ENCODE measurements at regions not wholly inside any gene's neighbourhood (a gene's known extent, or its start where the extent isn't known, plus 50 kb on each side); places are given as distances from the start of the nearest gene placed in this dataset.

GRCh38 chr4:125010796-125011503 lies 298.4 kb upstream of the ANKRD50 start:
- DNase-seq, result no peak
- BruUV-seq (replicated peaks), result no TSS peak
- Mint-ChIP-seq H3K4me1 (ENCODE audit: low read depth, unreplicated experiment) (no peaks in the 10 kb centered on the region), H3K4me3 (ENCODE audit: low read depth, unreplicated experiment) (no peak overlapping the region), H3K36me3 (ENCODE audit: insufficient read depth, unreplicated experiment) (no peaks in the 10 kb centered on the region), H3K27me3 (ENCODE audit: unreplicated experiment) (no peaks in the 10 kb centered on the region), H3K9me3 (ENCODE audit: low read depth, unreplicated experiment) (peaks cover 4% of the 10 kb centered on the region), H3K27ac (ENCODE audit: unreplicated experiment) (no peak overlapping the region)
- CTCF ChIA-PET, result no interaction called here
- intact Hi-C loops (cut with micrococcal nuclease; ENCODE audit: unreplicated experiment), result no loop called here
- TF ChIP-seq CTCF (IDR thresholded peaks at IDR 0.05; ENCODE audit: unreplicated experiment), result no peak

- H3K27ac Mint-ChIP-seq (ENCODE audit: unreplicated experiment), result no peak overlapping the region
- DNase-seq, result no peak
- H3K36me3 Mint-ChIP-seq (ENCODE audit: insufficient read depth, unreplicated experiment), result no peaks in the 10 kb centered on the region
- CTCF ChIA-PET, result no interaction called here
- H3K9me3 Mint-ChIP-seq (ENCODE audit: low read depth, unreplicated experiment), result peaks cover 4% of the 10 kb centered on the region
- no peaks in the 10 kb centered on the region for H3K4me1 Mint-ChIP-seq (ENCODE audit: low read depth, unreplicated experiment)
- H3K4me3 Mint-ChIP-seq (ENCODE audit: low read depth, unreplicated experiment), result no peak overlapping the region
- no TSS peak for BruUV-seq (replicated peaks)
- no peaks in the 10 kb centered on the region for H3K27me3 Mint-ChIP-seq (ENCODE audit: unreplicated experiment)
- TF ChIP-seq CTCF (IDR thresholded peaks at IDR 0.05; ENCODE audit: unreplicated experiment), result no peak
- intact Hi-C loops (cut with micrococcal nuclease; ENCODE audit: unreplicated experiment), result no loop called here
These were observed 296.1 kb upstream of the ANKRD50 start for GRCh38 chr4:125008676-125009075.

GRCh38 chr4:125004676-125005075 lies 292.1 kb upstream of the ANKRD50 start:
- no peak for TF ChIP-seq CTCF (IDR thresholded peaks at IDR 0.05; ENCODE audit: unreplicated experiment)
- Mint-ChIP-seq H3K27ac (ENCODE audit: unreplicated experiment) (no peak overlapping the region), H3K36me3 (ENCODE audit: insufficient read depth, unreplicated experiment) (no peaks in the 10 kb centered on the region), H3K27me3 (ENCODE audit: unreplicated experiment) (no peaks in the 10 kb centered on the region), H3K9me3 (ENCODE audit: low read depth, unreplicated experiment) (peaks cover 4% of the 10 kb centered on the region), H3K4me1 (ENCODE audit: low read depth, unreplicated experiment) (no peaks in the 10 kb centered on the region), H3K4me3 (ENCODE audit: low read depth, unreplicated experiment) (no peak overlapping the region)
- DNase-seq, result no peak
- intact Hi-C loops (cut with micrococcal nuclease; ENCODE audit: unreplicated experiment), result no loop called here
- CTCF ChIA-PET, result no interaction called here
- BruUV-seq (replicated peaks), result no TSS peak

GRCh38 chr4:125003840-125004239 lies 291.3 kb upstream of the ANKRD50 start:
- H3K4me3 Mint-ChIP-seq (ENCODE audit: low read depth, unreplicated experiment), result no peak overlapping the region
- no TSS peak for BruUV-seq (replicated peaks)
- DNase-seq, result no peak
- no peaks in the 10 kb centered on the region for H3K4me1 Mint-ChIP-seq (ENCODE audit: low read depth, unreplicated experiment)
- TF ChIP-seq CTCF (IDR thresholded peaks at IDR 0.05; ENCODE audit: unreplicated experiment), result no peak
- H3K27ac Mint-ChIP-seq (ENCODE audit: unreplicated experiment), result no peak overlapping the region
- intact Hi-C loops (cut with micrococcal nuclease; ENCODE audit: unreplicated experiment), result no loop called here
- H3K36me3 Mint-ChIP-seq (ENCODE audit: insufficient read depth, unreplicated experiment), result no peaks in the 10 kb centered on the region
- H3K9me3 Mint-ChIP-seq (ENCODE audit: low read depth, unreplicated experiment), result peaks cover 4% of the 10 kb centered on the region
- CTCF ChIA-PET, result no interaction called here
- H3K27me3 Mint-ChIP-seq (ENCODE audit: unreplicated experiment), result no peaks in the 10 kb centered on the region

All from Calu3 (cell line).